ENCODE measurements at regions not wholly inside any gene's neighbourhood (a gene's known extent, or its start where the extent isn't known, plus 50 kb on each side); places are given as distances from the start of the nearest gene placed in this dataset.

GRCh38 chr12:38151991-38152700 is 164.4 kb upstream of the ALG10B start:
- Mint-ChIP-seq H3K36me3 (peaks cover 1% of the 10 kb centered on the region), H3K4me3 (no peak overlapping the region), H3K27ac (no peak overlapping the region), H3K9me3 (peaks cover 21% of the 10 kb centered on the region), H3K4me1 (no peaks in the 10 kb centered on the region), H3K27me3 (no peaks in the 10 kb centered on the region)
- CTCF ChIA-PET = no interaction called here
- no peak for DNase-seq

GRCh38 chr12:38152816-38153736 is 163.5 kb upstream of the ALG10B start:
- no peaks in the 10 kb centered on the region for H3K4me1 Mint-ChIP-seq
- CTCF ChIA-PET = no interaction called here
- no peak overlapping the region for H3K4me3 Mint-ChIP-seq
- no peak overlapping the region for H3K27ac Mint-ChIP-seq
- no peaks in the 10 kb centered on the region for H3K27me3 Mint-ChIP-seq
- DNase-seq = no peak
- H3K36me3 Mint-ChIP-seq = no peaks in the 10 kb centered on the region
- peaks cover 18% of the 10 kb centered on the region for H3K9me3 Mint-ChIP-seq

GRCh38 chr12:38153737-38154061 is 162.9 kb upstream of the ALG10B start:
- no peaks in the 10 kb centered on the region for H3K4me1 Mint-ChIP-seq
- CTCF ChIA-PET = no interaction called here
- DNase-seq = no peak
- no peak overlapping the region for H3K4me3 Mint-ChIP-seq
- no peaks in the 10 kb centered on the region for H3K36me3 Mint-ChIP-seq
- peaks cover 15% of the 10 kb centered on the region for H3K9me3 Mint-ChIP-seq
- no peak overlapping the region for H3K27ac Mint-ChIP-seq
- no peaks in the 10 kb centered on the region for H3K27me3 Mint-ChIP-seq

GRCh38 chr12:38154096-38155019 is 162.2 kb upstream of the ALG10B start:
- no peak overlapping the region for H3K4me3 Mint-ChIP-seq
- DNase-seq = no peak
- H3K27me3 Mint-ChIP-seq = no peaks in the 10 kb centered on the region
- peaks cover 12% of the 10 kb centered on the region for H3K9me3 Mint-ChIP-seq
- H3K36me3 Mint-ChIP-seq = no peaks in the 10 kb centered on the region
- CTCF ChIA-PET = no interaction called here
- H3K4me1 Mint-ChIP-seq = no peaks in the 10 kb centered on the region
- H3K27ac Mint-ChIP-seq = no peak overlapping the region

- peaks cover 12% of the 10 kb centered on the region for H3K9me3 Mint-ChIP-seq
Measured at GRCh38 chr12:38155020-38155395, 161.6 kb upstream of the ALG10B start.

GRCh38 chr12:38155526-38156496 is 160.8 kb upstream of the ALG10B start:
- no peak for DNase-seq
- Mint-ChIP-seq H3K4me1 (no peaks in the 10 kb centered on the region), H3K27ac (no peak overlapping the region), H3K4me3 (no peak overlapping the region), H3K36me3 (no peaks in the 10 kb centered on the region), H3K9me3 (peaks cover 8% of the 10 kb centered on the region), H3K27me3 (no peaks in the 10 kb centered on the region)
- CTCF ChIA-PET = no interaction called here

More at GRCh38 chr12:38155020-38155395, 161.6 kb upstream of the ALG10B start:
- CTCF ChIA-PET = no interaction called here
- no peak for DNase-seq
- Mint-ChIP-seq H3K36me3 (no peaks in the 10 kb centered on the region), H3K4me1 (no peaks in the 10 kb centered on the region), H3K27me3 (no peaks in the 10 kb centered on the region), H3K27ac (no peak overlapping the region), H3K4me3 (no peak overlapping the region)

- Mint-ChIP-seq H3K4me1 (no peaks in the 10 kb centered on the region), H3K27me3 (no peaks in the 10 kb centered on the region), H3K9me3 (peaks cover 3% of the 10 kb centered on the region), H3K36me3 (no peaks in the 10 kb centered on the region), H3K27ac (no peak overlapping the region), H3K4me3 (no peak overlapping the region)
- CTCF ChIA-PET = no interaction called here
- no peak for DNase-seq
Measured at GRCh38 chr12:38156497-38157245, 159.9 kb upstream of the ALG10B start.

GRCh38 chr12:38157274-38157932 is 159.2 kb upstream of the ALG10B start:
- DNase-seq = no peak
- CTCF ChIA-PET = no interaction called here
- no peak overlapping the region for H3K27ac Mint-ChIP-seq
- no peaks in the 10 kb centered on the region for H3K4me1 Mint-ChIP-seq
- no peaks in the 10 kb centered on the region for H3K27me3 Mint-ChIP-seq
- H3K4me3 Mint-ChIP-seq = no peak overlapping the region
- peaks cover 8% of the 10 kb centered on the region for H3K9me3 Mint-ChIP-seq
- H3K36me3 Mint-ChIP-seq = no peaks in the 10 kb centered on the region

- no peak for DNase-seq
- H3K27ac Mint-ChIP-seq = no peak overlapping the region
- H3K4me3 Mint-ChIP-seq = no peak overlapping the region
- H3K36me3 Mint-ChIP-seq = no peaks in the 10 kb centered on the region
- H3K27me3 Mint-ChIP-seq = no peaks in the 10 kb centered on the region
- H3K4me1 Mint-ChIP-seq = no peaks in the 10 kb centered on the region
- CTCF ChIA-PET = no interaction called here
- H3K9me3 Mint-ChIP-seq = peaks cover 14% of the 10 kb centered on the region
Measured at GRCh38 chr12:38157933-38158401, 158.6 kb upstream of the ALG10B start.

- no peaks in the 10 kb centered on the region for H3K27me3 Mint-ChIP-seq
- CTCF ChIA-PET = no interaction called here
- no peaks in the 10 kb centered on the region for H3K36me3 Mint-ChIP-seq
- DNase-seq = no peak
- H3K27ac Mint-ChIP-seq = no peak overlapping the region
- H3K4me1 Mint-ChIP-seq = no peaks in the 10 kb centered on the region
- H3K4me3 Mint-ChIP-seq = no peak overlapping the region
- peaks cover 16% of the 10 kb centered on the region for H3K9me3 Mint-ChIP-seq
Measured at GRCh38 chr12:38158428-38159091, 158.0 kb upstream of the ALG10B start.

GRCh38 chr12:38159092-38159551 is 157.5 kb upstream of the ALG10B start:
- Mint-ChIP-seq H3K9me3 (peaks cover 16% of the 10 kb centered on the region), H3K36me3 (no peaks in the 10 kb centered on the region), H3K4me3 (no peak overlapping the region), H3K27ac (no peak overlapping the region), H3K4me1 (no peaks in the 10 kb centered on the region), H3K27me3 (no peaks in the 10 kb centered on the region)
- no peak for DNase-seq
- CTCF ChIA-PET = no interaction called here
